IPS-20b (cell line): ENCODE measurements at regions not wholly inside any gene's neighbourhood (a gene's known extent, or its start where the extent isn't known, plus 50 kb on each side); places are given as distances from the start of the nearest gene placed in this dataset.
"Not testable (repeated sequence)": the region's sequence is repeated elsewhere in the genome, so short reads cannot be mapped to it uniquely, and the experiment has no call there.

ENCODE experiments used
- H3K27ac ChIP-seq: one replicate; pipeline ENCODE4 v1.5.1; 2013; ENCODE audit warnings: low read length
- H3K27me3 ChIP-seq: 2 replicates; pipeline ENCODE4 v1.6.1; 2013; ENCODE audit warnings: mild to moderate bottlenecking, low read length, inconsistent platforms; ENCODE audit not compliant: insufficient read depth
- H3K36me3 ChIP-seq: 2 replicates; pipeline ENCODE4 v1.6.1; 2013; ENCODE audit warnings: low read depth, mild to moderate bottlenecking, inconsistent platforms, low read length, moderate library complexity; ENCODE audit not compliant: insufficient read depth
- H3K4me1 ChIP-seq: 2 replicates; pipeline ENCODE4 v1.6.1; 2013; ENCODE audit warnings: mild to moderate bottlenecking, control low read depth, inconsistent platforms, low read length, moderate library complexity; ENCODE audit not compliant: insufficient read depth
- H3K4me3 ChIP-seq: 2 replicates; pipeline ENCODE4 v1.5.1; 2013; ENCODE audit warnings: mild to moderate bottlenecking, low read length, inconsistent platforms
- H3K9ac ChIP-seq: 2 replicates; pipeline ENCODE4 v1.6.1; 2013; ENCODE audit warnings: low read depth, mild to moderate bottlenecking, inconsistent platforms, low read length, moderate library complexity
- H3K9me3 ChIP-seq: 2 replicates; pipeline ENCODE4 v1.6.1; 2013; ENCODE audit warnings: mild to moderate bottlenecking, low read depth, low read length, inconsistent platforms; ENCODE audit not compliant: insufficient read depth

DNA sequence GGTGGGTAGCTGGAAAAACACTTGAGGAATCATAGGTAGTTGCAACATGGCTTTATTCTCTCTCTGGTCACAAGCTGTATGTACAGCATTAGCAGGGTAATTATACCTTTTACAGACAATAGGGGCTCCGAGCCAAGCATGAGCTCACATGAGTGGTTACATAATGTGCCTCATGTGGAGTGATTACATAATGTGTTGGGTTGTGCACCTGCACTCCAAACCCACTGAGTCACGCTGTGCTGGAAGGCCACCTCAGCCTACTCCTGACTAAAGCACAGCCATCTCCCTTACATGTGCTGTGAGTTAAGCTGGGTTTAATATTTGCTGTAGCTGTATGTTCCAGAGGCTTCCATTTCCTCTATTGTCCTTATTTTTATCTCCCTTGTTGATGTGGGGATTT lies 348.7 kb upstream of the SEMA3C start:
- no peaks in the 10 kb centered on the region; the same call in 1 of the 2 replicates for H3K9me3 ChIP-seq
- H3K4me3 ChIP-seq, result no peak overlapping the region
- no peaks in the 10 kb centered on the region for H3K4me1 ChIP-seq
- H3K9ac ChIP-seq, result no peak overlapping the region
- H3K36me3 ChIP-seq, result no peaks in the 10 kb centered on the region
- H3K27ac ChIP-seq, result no peak overlapping the region
- H3K27me3 ChIP-seq, result no peaks in the 10 kb centered on the region

DNA sequence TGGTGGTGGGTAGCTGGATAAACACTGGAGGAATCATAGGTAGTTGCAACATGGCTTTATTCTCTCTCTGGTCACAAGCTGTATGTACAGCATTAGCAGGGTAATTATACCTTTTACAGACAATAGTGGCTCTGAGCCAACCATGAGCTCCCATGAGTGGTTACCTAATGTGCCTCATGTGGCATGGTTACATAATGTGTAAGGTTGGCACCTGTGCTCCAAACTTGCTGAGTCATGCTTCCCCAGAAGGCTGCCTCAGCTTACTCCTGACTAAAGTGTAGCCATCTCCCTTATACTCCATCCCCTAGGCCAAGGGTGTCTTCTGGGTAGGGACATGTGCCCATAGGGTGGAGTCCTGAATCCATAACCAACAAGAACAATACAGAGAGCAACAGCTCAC lies 345.3 kb upstream of the SEMA3C start:
- Histone ChIP-seq H3K4me1 (no peaks in the 10 kb centered on the region), H3K4me3 (no peak overlapping the region), H3K27me3 (no peaks in the 10 kb centered on the region), H3K9me3 (peaks cover 14% of the 10 kb centered on the region), H3K27ac (no peak overlapping the region), H3K9ac (no peak overlapping the region), H3K36me3 (no peaks in the 10 kb centered on the region)

DNA sequence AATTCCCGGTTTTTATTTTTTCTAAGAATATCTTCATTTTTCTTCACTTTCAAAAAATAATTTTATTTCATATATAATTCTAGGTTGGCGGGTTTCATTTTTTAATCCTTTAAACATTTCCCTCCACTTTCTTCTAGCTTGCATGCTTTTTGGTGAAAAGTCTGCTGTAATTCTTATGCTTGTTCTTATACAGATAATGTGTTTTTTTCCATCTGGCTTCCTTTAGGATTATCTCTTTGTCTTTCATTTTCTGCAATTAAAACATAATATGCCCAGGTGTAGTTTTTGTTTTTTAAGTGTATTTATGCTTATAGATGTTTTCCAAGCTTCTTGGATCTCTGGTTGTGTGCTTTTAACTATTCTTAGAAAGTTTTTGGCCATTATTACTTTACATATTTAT lies 341.3 kb upstream of the SEMA3C start:
- no peaks in the 10 kb centered on the region for H3K4me1 ChIP-seq
- no peak overlapping the region for H3K27ac ChIP-seq
- H3K9me3 ChIP-seq, result peaks cover 14% of the 10 kb centered on the region
- no peaks in the 10 kb centered on the region for H3K36me3 ChIP-seq
- no peak overlapping the region for H3K9ac ChIP-seq
- no peak overlapping the region for H3K4me3 ChIP-seq
- H3K27me3 ChIP-seq, result no peaks in the 10 kb centered on the region

DNA sequence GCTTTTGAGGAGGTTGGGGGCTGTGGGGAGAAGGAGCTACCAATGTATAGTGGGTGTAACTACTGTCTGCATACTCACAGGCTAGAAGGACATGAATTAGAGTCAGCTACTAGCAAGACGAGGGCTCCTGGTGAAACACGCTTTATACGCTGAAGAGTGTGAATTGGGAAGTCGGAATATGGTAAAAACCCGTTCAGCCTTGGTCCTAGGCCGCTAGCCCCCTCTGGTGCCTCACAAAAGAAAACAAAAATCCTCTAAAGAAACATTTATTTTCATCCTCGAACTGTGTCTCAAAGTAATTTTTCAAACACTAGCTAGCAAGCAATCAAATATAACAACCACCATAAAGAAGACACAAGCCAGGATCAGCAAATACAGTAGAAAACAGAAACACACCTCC lies 338.1 kb upstream of the SEMA3C start:
- Histone ChIP-seq H3K4me3 (no peak overlapping the region), H3K9ac (no peak overlapping the region), H3K4me1 (no peaks in the 10 kb centered on the region), H3K27ac (no peak overlapping the region), H3K27me3 (no peaks in the 10 kb centered on the region), H3K36me3 (no peaks in the 10 kb centered on the region), H3K9me3 (peaks cover 14% of the 10 kb centered on the region)

DNA sequence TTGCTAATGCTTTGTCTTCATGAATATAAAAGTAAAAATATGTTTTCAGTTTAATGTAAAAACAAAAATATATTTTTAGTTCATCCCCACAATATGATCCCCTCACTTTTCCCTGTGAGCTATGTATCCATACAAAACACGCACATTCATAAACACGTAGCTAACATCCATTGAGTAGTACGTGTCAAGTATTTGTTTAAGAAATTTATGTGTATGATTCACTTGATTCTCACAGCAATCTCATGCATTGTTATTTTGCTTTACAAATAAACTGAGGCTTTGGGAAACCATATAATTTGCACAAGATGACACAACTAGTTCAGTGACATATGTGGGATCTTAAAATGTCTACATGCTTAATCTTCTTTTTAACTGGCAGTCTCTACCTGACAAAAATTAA lies 329.6 kb upstream of the SEMA3C start:
- H3K4me3 ChIP-seq, result no peak overlapping the region
- no peak overlapping the region for H3K27ac ChIP-seq
- no peaks in the 10 kb centered on the region for H3K27me3 ChIP-seq
- peaks cover 8% of the 10 kb centered on the region; the same call in 1 of the 2 replicates for H3K4me1 ChIP-seq
- no peak overlapping the region for H3K9ac ChIP-seq
- peaks cover 3% of the 10 kb centered on the region; the same call in 1 of the 2 replicates for H3K9me3 ChIP-seq
- no peaks in the 10 kb centered on the region for H3K36me3 ChIP-seq

DNA sequence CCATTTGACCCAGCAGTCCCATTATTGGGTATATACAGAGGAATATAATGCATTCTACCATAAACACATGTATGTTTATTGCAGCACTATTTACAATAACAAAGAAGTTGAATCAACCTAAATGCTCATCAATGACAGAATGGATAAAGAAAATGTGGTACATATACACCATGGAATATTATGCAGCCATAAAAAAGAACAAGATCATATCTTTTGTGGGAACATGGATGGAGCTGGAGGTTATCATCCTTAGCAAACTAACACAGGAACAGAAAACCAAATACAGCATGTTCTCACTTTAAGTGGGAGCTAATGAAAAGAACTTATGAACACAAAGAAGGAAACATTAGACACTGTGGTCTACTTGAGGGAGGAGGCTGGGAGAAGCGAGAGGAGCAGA lies 328.5 kb upstream of the SEMA3C start:
- H3K4me1 ChIP-seq, H3K4me3 ChIP-seq, H3K9ac ChIP-seq, H3K27me3 ChIP-seq, H3K36me3 ChIP-seq, H3K9me3 ChIP-seq, H3K27ac ChIP-seq: not testable (repeated sequence)

DNA sequence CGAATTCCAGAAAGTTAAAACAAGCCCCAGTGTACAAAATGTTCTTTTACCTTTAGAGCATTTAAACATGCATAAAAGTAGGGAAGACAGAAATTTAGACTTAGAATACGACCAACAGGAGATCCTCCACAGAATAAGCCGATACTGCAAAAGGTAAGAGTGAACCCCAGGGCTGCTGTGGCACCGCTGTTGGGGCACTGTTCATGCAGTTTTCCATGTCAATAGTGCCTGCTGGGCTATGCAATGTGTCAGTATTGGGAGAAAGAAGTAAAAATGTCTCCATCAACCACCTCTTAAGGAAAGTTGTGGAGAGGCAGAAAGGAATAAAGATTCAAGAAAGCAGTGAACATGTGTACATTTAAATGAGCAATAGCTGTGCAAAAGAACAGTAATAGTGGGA lies 326.5 kb upstream of the SEMA3C start:
- Histone ChIP-seq H3K9ac (no peak overlapping the region), H3K36me3 (no peaks in the 10 kb centered on the region), H3K4me1 (peaks cover 8% of the 10 kb centered on the region; the same call in 1 of the 2 replicates), H3K27me3 (no peaks in the 10 kb centered on the region), H3K4me3 (peak overlapping the region; percentile 28; the same call in 1 of the 2 replicates), H3K9me3 (peaks cover 3% of the 10 kb centered on the region; the same call in 1 of the 2 replicates), H3K27ac (no peak overlapping the region)

DNA sequence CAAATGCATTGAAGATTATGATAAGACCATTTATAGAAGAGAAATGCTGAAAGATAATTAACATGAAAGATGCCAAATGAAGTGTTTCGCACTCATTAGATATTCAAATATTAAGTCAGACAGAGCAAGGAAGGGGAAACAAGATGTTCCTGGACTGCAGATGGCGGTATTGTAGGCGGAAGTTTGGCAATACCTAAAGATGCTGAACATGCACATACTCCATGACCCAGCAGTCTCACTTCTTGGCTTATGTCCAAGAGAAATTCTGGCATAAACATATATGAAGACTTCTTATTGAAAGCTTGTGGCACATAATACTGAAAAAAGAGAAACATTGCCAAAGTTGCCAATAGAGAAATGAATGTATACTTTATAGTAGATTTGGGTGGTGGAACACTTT lies 325.4 kb upstream of the SEMA3C start:
- Histone ChIP-seq H3K36me3 (no peaks in the 10 kb centered on the region), H3K4me1 (peaks cover 8% of the 10 kb centered on the region; the same call in 1 of the 2 replicates), H3K4me3 (no peak overlapping the region), H3K27ac (no peak overlapping the region), H3K27me3 (no peaks in the 10 kb centered on the region), H3K9ac (no peak overlapping the region), H3K9me3 (peaks cover 3% of the 10 kb centered on the region; the same call in 1 of the 2 replicates)

DNA sequence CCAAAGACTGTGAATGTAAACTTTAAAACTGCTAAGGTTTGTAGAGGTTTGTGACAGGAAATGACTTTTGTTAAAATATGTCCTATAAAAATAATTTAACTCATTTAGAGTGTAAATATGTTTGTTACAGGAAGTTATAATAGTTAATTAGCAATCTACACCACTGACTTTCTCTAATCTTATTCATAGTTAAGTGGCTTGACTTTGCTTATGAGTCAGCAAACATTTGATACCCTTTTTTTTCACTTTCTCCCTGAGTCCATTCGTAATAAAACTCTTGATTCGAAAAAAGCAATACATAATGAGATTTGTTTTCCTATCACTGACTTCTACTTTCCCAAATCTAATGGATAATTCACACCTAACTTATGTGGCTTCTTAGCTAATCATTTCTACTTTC lies 317.7 kb upstream of the SEMA3C start:
- no peaks in the 10 kb centered on the region for H3K9me3 ChIP-seq
- no peak overlapping the region for H3K9ac ChIP-seq
- H3K27me3 ChIP-seq, result no peaks in the 10 kb centered on the region
- no peak overlapping the region for H3K27ac ChIP-seq
- no peaks in the 10 kb centered on the region for H3K36me3 ChIP-seq
- peaks cover 17% of the 10 kb centered on the region; the same call in 1 of the 2 replicates for H3K4me1 ChIP-seq
- no peak overlapping the region for H3K4me3 ChIP-seq

DNA sequence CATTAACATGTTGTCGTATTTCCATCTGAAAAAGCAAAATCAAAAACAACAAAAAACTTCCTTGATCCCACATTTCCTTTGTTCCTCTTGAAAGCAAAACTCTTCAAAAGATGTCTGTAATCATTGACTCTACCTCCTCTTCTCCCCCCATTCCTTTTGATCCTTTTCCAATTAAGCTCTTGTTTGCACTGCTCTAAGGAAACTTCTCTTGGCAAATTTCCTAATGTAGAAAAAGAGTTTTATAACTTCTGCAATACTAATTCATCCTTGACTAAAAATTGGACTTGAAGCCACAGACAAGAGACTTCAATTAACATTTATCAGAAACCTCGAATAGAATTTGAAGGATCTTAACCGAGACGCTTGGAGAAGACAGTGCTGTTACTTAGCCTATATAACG lies 317.1 kb upstream of the SEMA3C start:
- H3K4me1 ChIP-seq, result peaks cover 17% of the 10 kb centered on the region; the same call in 1 of the 2 replicates
- H3K36me3 ChIP-seq, result no peaks in the 10 kb centered on the region
- no peaks in the 10 kb centered on the region for H3K27me3 ChIP-seq
- no peaks in the 10 kb centered on the region for H3K9me3 ChIP-seq
- no peak overlapping the region for H3K4me3 ChIP-seq
- no peak overlapping the region for H3K9ac ChIP-seq
- no peak overlapping the region for H3K27ac ChIP-seq

DNA sequence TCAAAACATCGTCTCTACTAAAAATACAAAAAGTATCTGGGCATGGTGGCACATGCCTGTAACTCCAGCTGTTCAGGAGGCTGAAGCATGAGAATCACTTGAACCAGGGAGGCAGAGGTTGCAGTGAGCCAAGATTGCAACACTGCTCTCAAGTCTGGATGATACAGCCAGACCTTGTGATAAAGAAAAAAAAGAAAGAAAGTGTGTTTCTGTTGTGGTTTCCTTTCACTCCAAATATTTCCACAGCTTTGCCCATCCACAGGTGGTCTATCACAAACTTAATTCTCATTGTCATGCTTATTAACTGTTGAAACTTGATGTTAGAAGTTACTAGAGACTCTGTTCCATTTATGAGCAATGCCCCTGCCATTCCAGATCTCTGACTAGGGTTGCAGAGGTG lies 316.0 kb upstream of the SEMA3C start:
- Histone ChIP-seq H3K9ac (no peak overlapping the region), H3K9me3 (no peaks in the 10 kb centered on the region), H3K36me3 (no peaks in the 10 kb centered on the region), H3K4me3 (no peak overlapping the region), H3K27me3 (no peaks in the 10 kb centered on the region), H3K4me1 (peaks cover 18% of the 10 kb centered on the region; the same call in 1 of the 2 replicates), H3K27ac (no peak overlapping the region)

DNA sequence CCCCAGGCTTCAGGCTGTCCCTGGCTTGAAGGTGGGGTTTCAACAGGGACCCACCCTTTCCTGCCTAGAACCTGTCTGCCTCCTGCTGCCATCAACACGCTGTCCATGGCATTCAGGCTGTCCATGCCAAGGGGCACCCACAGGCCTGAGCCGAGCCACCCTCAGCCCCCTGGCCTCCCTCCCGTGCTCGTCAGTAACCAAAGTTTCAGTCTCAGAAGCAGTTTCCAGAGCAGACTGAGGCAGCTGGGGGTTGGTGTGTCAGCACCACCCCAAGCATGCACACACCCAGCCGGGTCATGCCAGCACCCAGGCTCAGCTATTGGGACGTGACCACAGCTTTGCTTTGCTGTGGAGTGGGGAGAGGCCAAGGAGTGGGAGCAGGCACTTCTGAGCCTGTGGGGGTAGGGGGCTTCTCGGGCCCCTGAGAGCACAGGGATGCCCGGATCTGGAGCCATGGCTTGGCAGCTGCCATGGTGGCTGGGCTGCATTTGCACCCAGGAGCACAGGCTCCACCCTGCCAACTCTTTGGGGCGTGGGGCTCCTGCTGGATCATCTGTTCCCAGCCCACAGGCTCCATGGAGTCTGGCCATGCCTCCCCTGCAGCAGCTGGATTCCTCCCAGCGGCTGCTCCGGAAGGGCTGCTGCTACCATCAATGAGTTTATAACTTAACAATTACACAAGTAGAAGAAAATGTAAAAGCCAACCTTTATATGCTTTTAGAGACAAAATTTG lies 314.5 kb upstream of the SEMA3C start:
- Histone ChIP-seq H3K4me1 (peaks cover 26% of the 10 kb centered on the region; the same call in 1 of the 2 replicates), H3K9me3 (no peaks in the 10 kb centered on the region), H3K9ac (no peak overlapping the region), H3K36me3 (no peaks in the 10 kb centered on the region), H3K27ac (no peak overlapping the region), H3K27me3 (no peaks in the 10 kb centered on the region), H3K4me3 (no peak overlapping the region)
